ENCODE measurements at regions not wholly inside any gene's neighbourhood (a gene's known extent, or its start where the extent isn't known, plus 50 kb on each side); places are given as distances from the start of the nearest gene placed in this dataset.

GRCh38 chr6:14671261-14671681 lies 553.7 kb downstream of the CD83 start:
- ATAC-seq (no peak), DNase-seq (ENCODE audit: low spot score) (no peak)
- no peaks in the 10 kb centered on the region for H3K36me3 Mint-ChIP-seq (ENCODE audit: low read depth)
- Histone ChIP-seq H3K4me3 (no peak overlapping the region), H3F3A (replicated peaks; ENCODE audit: low read depth) (no peaks in the 10 kb centered on the region), H3K4me1 (ENCODE audit: insufficient read depth) (no peaks in the 10 kb centered on the region), H3K9me2 (ENCODE audit: insufficient read depth) (peaks cover 1% of the 10 kb centered on the region; the same call in 1 of the 2 replicates), H4K20me1 (replicated peaks; ENCODE audit: insufficient read depth) (no peaks in the 10 kb centered on the region), H3K4me2 (no peak overlapping the region), H3K27me3 (ENCODE audit: insufficient read depth) (no peaks in the 10 kb centered on the region), H3K36me3 (ENCODE audit: insufficient read depth) (no peaks in the 10 kb centered on the region; the same call in 1 of the 2 replicates), H2AFZ (no peak overlapping the region), H3K79me2 (replicated peaks; ENCODE audit: insufficient read depth) (no peaks in the 10 kb centered on the region), H3K27ac (ENCODE audit: low read depth) (no peak overlapping the region)
- TF ChIP-seq CREB1 (CRISPR knock-in tag; IDR thresholded peaks at IDR 0.05; ENCODE audit: low read depth): no peak
- no peak for TF ChIP-seq ZNF331 (CRISPR knock-in tag; IDR thresholded peaks at IDR 0.05; ENCODE audit: low read depth)
- no peak for TF ChIP-seq ZNF114 (CRISPR knock-in tag; IDR thresholded peaks at IDR 0.05)
- no peak for TF ChIP-seq NANOG (IDR thresholded peaks at IDR 0.05; ENCODE audit: borderline replicate concordance)
- no peak for TF ChIP-seq ZNF462 (CRISPR knock-in tag; IDR thresholded peaks at IDR 0.05)
- TF ChIP-seq CTCF (conservative IDR thresholded peaks at IDR 0.05; ENCODE audit: low read depth in 2 of 2): no peak
- no peak for TF ChIP-seq EZH2 (IDR thresholded peaks at IDR 0.05; ENCODE audit: low read depth, unreplicated experiment)
- no peak for TF ChIP-seq REST (IDR thresholded peaks at IDR 0.05; ENCODE audit: unreplicated experiment)
- no peak for TF ChIP-seq STAT1 (IDR thresholded peaks at IDR 0.05; ENCODE audit: unreplicated experiment)
- no peak for TF ChIP-seq EZH2phosphoT487 (IDR thresholded peaks at IDR 0.05; ENCODE audit: unreplicated experiment)
- TF ChIP-seq JUNB (IDR thresholded peaks at IDR 0.05; ENCODE audit: unreplicated experiment): no peak
- TF ChIP-seq ETS1 (IDR thresholded peaks at IDR 0.05): no peak
- no peak for TF ChIP-seq POLR2AphosphoS5 (IDR thresholded peaks at IDR 0.05; ENCODE audit: low read depth)
- no peaks in the 10 kb centered on the region for H3K9me3 Mint-ChIP-seq
- peaks cover under 1% of the 10 kb centered on the region for H3K4me1 Mint-ChIP-seq
- no peaks in the 10 kb centered on the region for H3K27me3 Mint-ChIP-seq (ENCODE audit: insufficient read depth, low read depth, poor library complexity)
- H3K4me3 Mint-ChIP-seq: no peak overlapping the region
- H3K27ac Mint-ChIP-seq: no peak overlapping the region
